D721Med (cell line): ENCODE measurements at regions not wholly inside any gene's neighbourhood (a gene's known extent, or its start where the extent isn't known, plus 50 kb on each side); places are given as distances from the start of the nearest gene placed in this dataset.

Source experiments
- DNase-seq: peaks from one replicate; pipeline ENCODE4 v3.0.0; 2011; ENCODE audit warnings: low spot score; ENCODE audit not compliant: insufficient read length
- FAIRE-seq: peaks from 2 replicates; lab custom pipeline; 2011; peaks lifted over from hg19 to GRCh38; lab: Jason Lieb, UNC
- TF ChIP-seq, protein P1 (sequence below): IDR thresholded peaks from 2 replicates; pipeline ENCODE4 v1.5.1; 2012; ENCODE audit warnings: mild to moderate bottlenecking, control low read depth; ENCODE audit not compliant: insufficient read depth; ENCODE audit errors: missing control alignments

- DNase-seq (no peak), FAIRE-seq (no peak)
- TF ChIP-seq, protein P1, sequence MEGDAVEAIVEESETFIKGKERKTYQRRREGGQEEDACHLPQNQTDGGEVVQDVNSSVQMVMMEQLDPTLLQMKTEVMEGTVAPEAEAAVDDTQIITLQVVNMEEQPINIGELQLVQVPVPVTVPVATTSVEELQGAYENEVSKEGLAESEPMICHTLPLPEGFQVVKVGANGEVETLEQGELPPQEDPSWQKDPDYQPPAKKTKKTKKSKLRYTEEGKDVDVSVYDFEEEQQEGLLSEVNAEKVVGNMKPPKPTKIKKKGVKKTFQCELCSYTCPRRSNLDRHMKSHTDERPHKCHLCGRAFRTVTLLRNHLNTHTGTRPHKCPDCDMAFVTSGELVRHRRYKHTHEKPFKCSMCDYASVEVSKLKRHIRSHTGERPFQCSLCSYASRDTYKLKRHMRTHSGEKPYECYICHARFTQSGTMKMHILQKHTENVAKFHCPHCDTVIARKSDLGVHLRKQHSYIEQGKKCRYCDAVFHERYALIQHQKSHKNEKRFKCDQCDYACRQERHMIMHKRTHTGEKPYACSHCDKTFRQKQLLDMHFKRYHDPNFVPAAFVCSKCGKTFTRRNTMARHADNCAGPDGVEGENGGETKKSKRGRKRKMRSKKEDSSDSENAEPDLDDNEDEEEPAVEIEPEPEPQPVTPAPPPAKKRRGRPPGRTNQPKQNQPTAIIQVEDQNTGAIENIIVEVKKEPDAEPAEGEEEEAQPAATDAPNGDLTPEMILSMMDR: no peak
Measured at GRCh38 chr20:22449188-22449973, 135.0 kb downstream of the FOXA2 start.

GRCh38 chr20:22447447-22447778 lies 137.0 kb downstream of the FOXA2 start:
- DNase-seq (no peak), FAIRE-seq (no peak)
- TF ChIP-seq, protein P1: no peak

DNA sequence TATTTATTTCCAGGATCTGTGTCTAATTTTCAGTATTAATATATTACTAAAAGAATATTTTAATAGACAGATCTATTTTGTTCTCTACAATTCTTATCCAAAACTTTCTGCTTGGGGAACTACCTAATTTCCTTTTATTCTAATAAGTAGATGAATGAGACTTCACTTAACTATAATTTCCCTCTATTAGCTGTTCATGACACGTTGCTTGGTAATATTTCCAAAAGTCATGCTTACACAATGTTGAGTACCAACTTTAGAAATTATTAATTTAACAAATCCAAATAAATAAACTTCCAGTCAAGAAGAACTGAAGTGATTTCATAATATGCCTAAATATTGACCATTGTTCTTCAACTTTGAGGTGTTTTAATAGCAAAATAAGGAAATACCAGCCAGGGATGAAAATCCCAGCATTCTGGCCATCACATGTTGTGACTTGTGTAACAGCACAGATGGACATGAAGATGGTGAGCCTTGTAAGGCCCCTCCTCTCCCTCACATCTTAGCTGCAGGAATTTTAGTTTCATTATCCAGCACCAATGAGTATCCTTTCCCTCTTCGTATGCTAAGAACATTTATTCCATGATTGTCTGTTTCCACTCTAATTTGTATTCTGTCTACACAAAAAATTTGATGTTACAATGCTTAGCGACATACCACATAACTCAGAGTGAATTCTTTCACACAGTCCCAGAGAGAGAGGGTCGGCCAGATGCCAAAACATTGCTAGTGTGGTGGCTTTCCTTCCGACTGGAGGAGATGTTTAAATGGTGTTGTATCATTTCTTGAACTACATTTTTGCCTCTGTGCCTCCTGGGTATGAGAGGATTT lies 137.5 kb downstream of the FOXA2 start:
- TF ChIP-seq, protein P1: no peak
- FAIRE-seq (no peak), DNase-seq (no peak)

- DNase-seq (no peak), FAIRE-seq (no peak)
- TF ChIP-seq, protein P1: no peak
Measured at GRCh38 chr20:22442318-22442717, 142.1 kb downstream of the FOXA2 start.

DNA sequence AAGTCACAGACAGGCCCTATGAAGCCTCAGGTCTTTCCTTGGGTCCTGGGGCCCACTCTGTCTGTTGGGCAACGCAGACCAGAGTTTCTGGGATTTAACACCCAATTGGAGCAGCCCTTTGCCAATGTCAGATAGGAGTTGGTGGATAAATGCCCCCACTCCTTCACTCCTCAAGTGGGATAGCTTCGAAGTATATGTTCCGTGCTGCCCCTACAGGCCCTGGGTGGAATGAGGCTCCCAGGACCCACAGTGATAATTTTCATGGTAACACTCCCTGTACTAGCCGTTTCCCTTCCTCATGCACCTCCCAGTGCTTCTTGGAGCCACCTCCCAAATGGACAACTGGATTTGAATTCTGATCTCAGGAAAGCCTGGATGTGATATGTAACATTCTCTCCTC lies 145.4 kb downstream of the FOXA2 start:
- no peak for DNase-seq
- FAIRE-seq: no peak
- TF ChIP-seq, protein P1: no peak

- TF ChIP-seq, protein P1: no peak
- no peak for DNase-seq
- FAIRE-seq: no peak
Measured at GRCh38 chr20:22438346-22438745, 146.0 kb downstream of the FOXA2 start.

DNA sequence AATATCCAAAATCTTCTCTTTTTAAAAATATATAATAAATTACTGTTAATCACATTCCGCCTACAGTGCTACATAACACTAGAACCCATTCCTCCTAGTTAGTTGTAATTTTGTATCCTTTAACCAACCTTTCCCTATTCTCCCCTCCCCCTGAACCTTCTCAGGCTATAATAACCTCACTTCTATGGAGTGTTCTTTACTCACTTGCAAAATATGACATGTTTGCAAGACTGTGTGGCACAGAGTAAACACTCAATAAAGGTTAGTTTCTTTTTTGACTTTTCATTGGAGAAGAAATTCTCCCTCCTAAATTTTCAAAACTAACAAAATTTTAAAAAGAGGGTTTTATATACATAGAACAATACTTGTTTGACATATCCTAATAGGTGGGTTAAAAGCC lies 147.0 kb downstream of the FOXA2 start:
- DNase-seq (no peak), FAIRE-seq (no peak)
- TF ChIP-seq, protein P1: no peak
